Heart left ventricle (tissue), 16 donors: ENCODE measurements at regions not wholly inside any gene's neighbourhood (a gene's known extent, or its start where the extent isn't known, plus 50 kb on each side); places are given as distances from the start of the nearest gene placed in this dataset.

Source experiments
- ATAC-seq, 4 donors: fragments of 200-7000 bp; cut with Tn5 transposase; one replicate each; pipeline ENCODE4 v1.9.1; 2020 to 2022; ENCODE audit warnings: moderate library complexity in 4 of 4, mild to moderate bottlenecking in 3 of 4, moderate number of reproducible peaks in 1 of 4
- DNase-seq, 5 donors: peaks; one replicate each; pipeline ENCODE4 v3.0.0-alpha.2; 2020
- H3K27ac ChIP-seq, 12 donors: fragments of 200-600 bp; sonication (generic) in 4 of 12; one replicate each; pipeline versions ENCODE4 v1.5.0 to v1.8.0; 2016 to 2022; ENCODE audit warnings: mild to moderate bottlenecking in 2 of 12
- H3K27me3 ChIP-seq, 9 donors: fragments of 200-600 bp; sonication (generic) in 2 of 9; one replicate each; pipeline versions ENCODE4 v1.5.1 to v1.8.0; 2016 to 2022; ENCODE audit warnings: mild to moderate bottlenecking in 3 of 9
- H3K36me3 ChIP-seq, 9 donors: fragments of 200-600 bp; sonication (generic) in 2 of 9; one replicate each; pipeline versions ENCODE4 v1.5.0 to v1.8.0; 2018 to 2022; ENCODE audit warnings: mild to moderate bottlenecking in 2 of 9
- H3K4me1 ChIP-seq, 12 donors: fragments of 200-600 bp; sonication (generic) in 4 of 12; one replicate each; pipeline versions ENCODE4 v1.5.0 to v1.8.0; 2016 to 2022; ENCODE audit warnings: mild to moderate bottlenecking in 3 of 12
- H3K4me3 ChIP-seq, 12 donors: fragments of 200-600 bp; sonication (generic) in 4 of 12; one replicate each; pipeline versions ENCODE4 v1.5.0 to v1.8.0; 2017 to 2022; ENCODE audit warnings: mild to moderate bottlenecking in 9 of 12, moderate library complexity in 4 of 12
- H3K9me3 ChIP-seq, 12 donors: fragments of 200-600 bp; sonication (generic) in 4 of 12; one replicate each; pipeline versions ENCODE4 v1.5.0 to v1.8.0; 2016 to 2022; ENCODE audit warnings: mild to moderate bottlenecking in 1 of 12
- POLR2A ChIP-seq, 2 donors: fragments of 450-650 bp; IDR thresholded peaks; one replicate each; pipeline ENCODE4 v1.6.1; 2017; ENCODE audit warnings: antibody characterized with exemption in 2 of 2, mild to moderate bottlenecking in 2 of 2, moderate library complexity in 2 of 2
- WGBS, 4 donors: extraction: QIAGEN DNeasy Blood & Tissue Kit in 2 of 4; methylation state at CpG; one replicate each; pipeline versions ENCODE4 v1.1.5 to v1.1.7; 2013 to 2018; 5-methylcytosine and 5-hydroxymethylcytosine counted together
- intact Hi-C, 10 donors: fragments of 100-400 bp; cut with DNase I; formaldehyde crosslinking; loops; one replicate each; pipeline versions ENCODE4 v1.11.1 to v1.14.2; 2022
- TF ChIP-seq, protein P1 (sequence below), 12 donors: fragments of 200-600 bp; sonication (generic) in 4 of 12; IDR thresholded peaks; one replicate each; pipeline versions ENCODE4 v1.5.0 to v1.8.0; 2018 to 2022; ENCODE audit warnings: antibody characterized with exemption in 12 of 12, mild to moderate bottlenecking in 5 of 12
- donor health status: ischemic (EF 13 %, LVEDD 7.1; RV severe dilation, severe dysfunction).
- donor health status: healthy with polysubstance abuse.
- donor health status: DM: no; HTN: yes; CAD: no.
- donor health status: DM: no; HTN: no; CAD: no.
- donor health status: ischemic (EF 25% LVEDD 6.9; RV normal size, moderate dysfunction).
- donor health status: ischemic (EF 25% LVEDD 5.7; RV mildly dilated, moderate dysfunction).
- donor health status: healthy.
- donor health status: DM: yes; HTN: yes; CAD: no.
- donor health status: ischemic (EF 35%, LVEDD 5.7; RV mildly dilated, moderate dysfunction).
- donor health status: nonischemic (EF 11% LVEDD 7.7; RV severe dilation, severe dysfunction).
- donor health status: DM: yes; HTN: yes; CAD: no.
- donor health status: PGD.
- donor health status: ischemic (EF 29% LVEDD 5.4; RV normal size, mild dysfunction).
- donor health status: nonischemic (EF 23%, LVEDD 6.1; RV moderate dilation, normal function).

DNA sequence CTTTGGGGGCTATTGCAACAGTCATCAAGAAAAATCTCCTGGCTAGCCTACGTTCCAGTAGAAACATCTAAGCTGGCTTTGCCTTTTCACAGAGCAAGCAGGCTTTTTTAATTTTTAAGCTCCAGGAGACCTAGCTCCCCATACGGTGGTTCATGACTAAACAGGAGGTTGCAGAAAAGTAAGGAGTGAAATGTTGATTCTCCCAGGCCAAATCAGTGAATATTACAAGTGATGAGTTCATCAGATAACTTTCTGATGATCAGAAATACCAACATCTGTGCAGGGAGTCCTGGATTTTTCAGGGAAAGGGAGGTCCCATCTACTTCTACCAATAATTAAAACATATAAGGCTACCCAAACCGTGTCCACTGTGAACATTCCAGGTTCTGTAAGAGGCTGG lies 477.3 kb upstream of the CELF2 start:
- no peak overlapping the region for H3K4me3 ChIP-seq
- intact Hi-C loops, result no loop called here
- TF ChIP-seq, protein P1, sequence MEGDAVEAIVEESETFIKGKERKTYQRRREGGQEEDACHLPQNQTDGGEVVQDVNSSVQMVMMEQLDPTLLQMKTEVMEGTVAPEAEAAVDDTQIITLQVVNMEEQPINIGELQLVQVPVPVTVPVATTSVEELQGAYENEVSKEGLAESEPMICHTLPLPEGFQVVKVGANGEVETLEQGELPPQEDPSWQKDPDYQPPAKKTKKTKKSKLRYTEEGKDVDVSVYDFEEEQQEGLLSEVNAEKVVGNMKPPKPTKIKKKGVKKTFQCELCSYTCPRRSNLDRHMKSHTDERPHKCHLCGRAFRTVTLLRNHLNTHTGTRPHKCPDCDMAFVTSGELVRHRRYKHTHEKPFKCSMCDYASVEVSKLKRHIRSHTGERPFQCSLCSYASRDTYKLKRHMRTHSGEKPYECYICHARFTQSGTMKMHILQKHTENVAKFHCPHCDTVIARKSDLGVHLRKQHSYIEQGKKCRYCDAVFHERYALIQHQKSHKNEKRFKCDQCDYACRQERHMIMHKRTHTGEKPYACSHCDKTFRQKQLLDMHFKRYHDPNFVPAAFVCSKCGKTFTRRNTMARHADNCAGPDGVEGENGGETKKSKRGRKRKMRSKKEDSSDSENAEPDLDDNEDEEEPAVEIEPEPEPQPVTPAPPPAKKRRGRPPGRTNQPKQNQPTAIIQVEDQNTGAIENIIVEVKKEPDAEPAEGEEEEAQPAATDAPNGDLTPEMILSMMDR (IDR thresholded peaks at IDR 0.05), result no peak
- no peak for TF ChIP-seq POLR2A (IDR thresholded peaks at IDR 0.05)
- H3K27me3 ChIP-seq, result no peaks in the 10 kb centered on the region
- no peaks in the 10 kb centered on the region for H3K36me3 ChIP-seq
- 80 to 92% (median 84%) methylated on average over 3 of the region's 3 CpGs for WGBS, 4 donors
- peaks cover 0 to 9% (median 0%) of the 10 kb centered on the region in 12 donors for H3K4me1 ChIP-seq
- no peak overlapping the region for H3K27ac ChIP-seq
- DNase-seq (no peak), ATAC-seq (no peak)
- H3K9me3 ChIP-seq, result no peaks in the 10 kb centered on the region

DNA sequence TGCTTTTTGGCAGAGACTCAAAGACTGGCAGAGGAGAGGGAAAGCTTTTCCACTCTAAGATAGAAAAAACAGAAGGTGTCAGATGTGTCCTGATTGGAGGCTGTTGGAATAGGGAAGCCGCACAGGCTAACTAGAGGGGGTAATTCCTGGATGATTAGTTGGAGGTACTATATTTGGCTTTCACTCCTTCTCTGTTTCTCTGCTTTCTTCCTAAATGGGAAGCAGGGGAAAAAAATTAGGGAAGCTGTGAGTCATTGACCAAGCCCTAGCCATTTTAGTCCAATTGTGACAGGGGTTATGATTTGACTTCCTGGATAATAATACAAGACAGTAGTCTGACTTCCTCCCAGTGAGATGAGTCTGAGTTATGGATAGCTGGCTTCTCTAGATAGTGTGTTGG lies 475.2 kb upstream of the CELF2 start:
- ATAC-seq (peak in 1 of 4 donors; percentile 46), DNase-seq (no peak)
- intact Hi-C loops, result no loop called here
- Histone ChIP-seq H3K4me3 (no peak overlapping the region), H3K27ac (no peak overlapping the region), H3K4me1 (peaks cover 0 to 9% (median 0%) of the 10 kb centered on the region in 12 donors), H3K27me3 (no peaks in the 10 kb centered on the region), H3K36me3 (no peaks in the 10 kb centered on the region), H3K9me3 (no peaks in the 10 kb centered on the region)
- WGBS, 4 donors, result 30 to 48% (median 39%) methylated on average over 1 of the region's 1 CpG
- TF ChIP-seq, protein P1 (IDR thresholded peaks at IDR 0.05), result no peak
- no peak for TF ChIP-seq POLR2A (IDR thresholded peaks at IDR 0.05)

DNA sequence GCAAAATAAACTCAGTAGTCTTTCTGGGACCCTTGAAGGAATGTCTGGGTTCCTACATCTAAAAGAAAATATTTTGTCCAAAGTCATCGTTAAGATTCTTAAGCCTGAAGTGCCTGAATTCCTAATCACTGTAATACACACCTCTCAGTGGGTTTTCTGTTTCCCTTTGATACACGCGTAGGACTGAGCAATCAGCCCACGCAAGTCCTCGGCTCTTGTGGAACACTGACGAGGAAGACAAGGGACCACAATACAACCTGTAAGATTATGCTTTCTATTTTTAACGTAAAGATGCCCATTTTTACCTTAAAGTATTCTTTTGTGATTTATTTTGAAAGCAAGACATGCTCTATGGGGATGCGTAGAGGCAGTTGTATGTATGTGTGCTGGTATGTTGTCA lies 472.8 kb upstream of the CELF2 start:
- DNase-seq, result no peak

DNA sequence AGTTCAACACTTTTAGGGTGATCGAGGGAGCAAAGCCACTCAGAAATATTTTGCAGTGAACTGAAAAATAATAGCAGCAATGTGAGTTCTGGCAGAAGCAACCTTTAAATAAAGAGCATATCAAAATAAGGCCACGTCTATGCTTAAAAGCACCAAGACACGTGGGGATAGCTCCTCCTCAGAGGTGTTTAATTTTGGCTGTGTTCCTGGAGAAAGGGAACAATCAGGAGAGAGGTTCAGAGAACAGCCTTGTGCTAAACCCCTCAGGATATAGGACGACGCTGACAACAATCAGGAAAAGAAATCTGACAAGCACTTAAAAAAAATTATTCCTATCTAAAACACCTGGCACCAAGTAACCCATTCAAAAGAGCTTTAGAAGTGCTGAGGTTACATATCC lies 471.9 kb upstream of the CELF2 start:
- ATAC-seq (no peak), DNase-seq (no peak)
- no peaks in the 10 kb centered on the region for H3K27me3 ChIP-seq
- no peak overlapping the region for H3K27ac ChIP-seq
- peaks cover 0 to 9% (median 0%) of the 10 kb centered on the region in 12 donors for H3K4me1 ChIP-seq
- no peaks in the 10 kb centered on the region for H3K36me3 ChIP-seq
- 25 to 30% (median 28%) methylated on average over 5 of the region's 5 CpGs for WGBS, 4 donors
- TF ChIP-seq POLR2A (IDR thresholded peaks at IDR 0.05), result no peak
- TF ChIP-seq, protein P1 (IDR thresholded peaks at IDR 0.05), result no peak
- no peaks in the 10 kb centered on the region for H3K9me3 ChIP-seq
- no peak overlapping the region for H3K4me3 ChIP-seq
- intact Hi-C loops, result no loop called here

More for the DNA sequence above, 472.8 kb upstream of the CELF2 start:
- Histone ChIP-seq H3K27ac (no peak overlapping the region), H3K27me3 (no peaks in the 10 kb centered on the region), H3K4me3 (no peak overlapping the region), H3K9me3 (no peaks in the 10 kb centered on the region), H3K36me3 (no peaks in the 10 kb centered on the region), H3K4me1 (peaks cover 0 to 9% (median 0%) of the 10 kb centered on the region in 12 donors)
- no peak for TF ChIP-seq POLR2A (IDR thresholded peaks at IDR 0.05)
- TF ChIP-seq, protein P1 (IDR thresholded peaks at IDR 0.05), result no peak
- intact Hi-C loops, result no loop called here
- WGBS, 4 donors, result 77 to 85% (median 79%) methylated on average over 8 of the region's 8 CpGs
- ATAC-seq, result no peak
